B cell (primary cell): ENCODE measurements at regions not wholly inside any gene's neighbourhood (a gene's known extent, or its start where the extent isn't known, plus 50 kb on each side); places are given as distances from the start of the nearest gene placed in this dataset.

ENCODE experiments used
- ATAC-seq: fragments of 200-7000 bp; cut with Tn5 transposase; one replicate; pipeline ENCODE4 v1.10.0; 2021; ENCODE audit warnings: low read depth, mild to moderate bottlenecking, moderate number of reproducible peaks, moderate library complexity
- CTCF ChIA-PET: fragments of 350-600 bp; sonication (Branson Sonifier 250); formaldehyde crosslinking; loops from one replicate; lab custom pipeline; 2021; ENCODE audit warnings: antibody characterized with exemption, inconsistent platforms; lab: Charles Lee
- POLR2A ChIA-PET: fragments of 350-600 bp; sonication (Branson Sonifier 250); formaldehyde crosslinking; loops from one replicate; lab custom pipeline; 2021; ENCODE audit warnings: antibody characterized with exemption; lab: Charles Lee
- DNase-seq: peaks from one replicate; pipeline ENCODE4 v3.0.0; 2013
- H2AFZ ChIP-seq: 2 replicates; pipeline ENCODE4 v1.6.1; 2012; ENCODE audit warnings: mild to moderate bottlenecking, low read depth, low read length; ENCODE audit not compliant: insufficient read depth, poor library complexity, severe bottlenecking
- H3K27ac ChIP-seq, 2 donors: 1 replicate in 1 of 2; 2 replicates in 1 of 2; pipeline ENCODE4 v1.5.1; 2012 to 2013; ENCODE audit warnings: low read length in 2 of 2, mild to moderate bottlenecking in 2 of 2, moderate library complexity in 1 of 2
- H3K27me3 ChIP-seq, 4 experiments: fragments of 200-600 bp in 1 of 4; sonication (generic) in 1 of 4; replicated peaks in 1 of 4; 1 replicate in 2 of 4; 2 replicates in 2 of 4; pipeline versions ENCODE4 v1.6.1 to v1.7.0; 2013 to 2016; ENCODE audit warnings: low read length in 3 of 4, mild to moderate bottlenecking in 2 of 4, mixed read lengths in 1 of 4, moderate library complexity in 1 of 4; ENCODE audit not compliant: insufficient read depth in 4 of 4, control insufficient read depth in 3 of 4; ENCODE audit errors: control extremely low read depth in 1 of 4
- H3K36me3 ChIP-seq, 2 experiments: replicated peaks in 1 of 2; 1 replicate in 1 of 2; 2 replicates in 1 of 2; pipeline versions ENCODE4 v1.6.1 to v1.7.1; 2013; ENCODE audit warnings: low read length in 1 of 2; ENCODE audit not compliant: insufficient read depth in 2 of 2, control insufficient read depth in 1 of 2; ENCODE audit errors: control extremely low read depth in 1 of 2, extremely low read depth in 1 of 2
- H3K4me1 ChIP-seq, 2 donors: fragments of 200-600 bp in 1 of 2; sonication (generic) in 1 of 2; 1 replicate in 1 of 2; 2 replicates in 1 of 2; pipeline versions ENCODE4 v1.5.1 to v1.6.1; 2013 to 2017; ENCODE audit warnings: low read length in 2 of 2; ENCODE audit not compliant: control insufficient read depth in 2 of 2, insufficient read depth in 2 of 2
- H3K4me2 ChIP-seq: replicated peaks from 2 replicates; pipeline ENCODE3; 2012; ENCODE audit warnings: mild to moderate bottlenecking, low read depth, low read length; ENCODE audit not compliant: poor library complexity, severe bottlenecking
- H3K4me3 ChIP-seq, 5 experiments: fragments of 200-600 bp in 1 of 5; sonication (generic) in 1 of 5; 1 replicate in 3 of 5; 2 replicates in 2 of 5; pipeline versions ENCODE4 v1.5.1 to v1.7.0; 2011 to 2016; ENCODE audit warnings: low read length in 4 of 5, mild to moderate bottlenecking in 4 of 5, low read depth in 2 of 5, control low read depth in 1 of 5, moderate library complexity in 1 of 5; ENCODE audit not compliant: insufficient read depth in 1 of 5; ENCODE audit errors: control extremely low read depth in 1 of 5, extremely low read depth in 1 of 5
- H3K79me2 ChIP-seq: fragments of 200-600 bp; sonication (generic); one replicate; pipeline ENCODE4 v1.6.0; 2016; ENCODE audit warnings: low read length; ENCODE audit not compliant: control insufficient read depth, insufficient read depth
- H3K9ac ChIP-seq: fragments of 200-600 bp; sonication (generic); 2 replicates; pipeline ENCODE4 v1.6.1; 2017; ENCODE audit warnings: mild to moderate bottlenecking, low read length, moderate library complexity
- H3K9me3 ChIP-seq, 3 donors: one replicate each; pipeline versions ENCODE4 v1.6.1 to v1.7.1; 2013; ENCODE audit warnings: low read length in 2 of 3; ENCODE audit not compliant: control insufficient read depth in 2 of 3, insufficient read depth in 1 of 3; ENCODE audit errors: control extremely low read depth in 1 of 3
- H4K20me1 ChIP-seq: 2 replicates; pipeline ENCODE4 v1.6.0; 2012; ENCODE audit warnings: mild to moderate bottlenecking, low read length; ENCODE audit not compliant: insufficient read depth, control insufficient read depth, poor library complexity, severe bottlenecking
- H3K27ac Mint-ChIP-seq: one replicate; pipeline ENCODE4 v1.8.0; 2021; ENCODE audit warnings: mixed read lengths
- H3K27me3 Mint-ChIP-seq: one replicate; pipeline ENCODE4 v1.8.0; 2021; ENCODE audit warnings: mixed read lengths
- H3K4me1 Mint-ChIP-seq: one replicate; pipeline ENCODE4 v1.8.0; 2021; ENCODE audit warnings: mixed read lengths
- H3K4me3 Mint-ChIP-seq: one replicate; pipeline ENCODE4 v1.8.0; 2021; ENCODE audit warnings: mixed read lengths
- H3K9me3 Mint-ChIP-seq: one replicate; pipeline ENCODE4 v1.8.0; 2022; ENCODE audit warnings: mixed read lengths; ENCODE audit not compliant: insufficient read depth
- EZH2 ChIP-seq: IDR thresholded peaks from 2 replicates; pipeline ENCODE4 v1.6.1; 2012; ENCODE audit warnings: borderline replicate concordance, low read depth, mild to moderate bottlenecking, moderate library complexity, low read length; ENCODE audit not compliant: insufficient read depth, poor library complexity, severe bottlenecking
- WGBS: methylation state at CpG from one replicate; pipeline ENCODE4 v1.1.5; 2013; ENCODE audit warnings: missing lambda C conversion rate; ENCODE audit not compliant: insufficient coverage; 5-methylcytosine and 5-hydroxymethylcytosine counted together
- intact Hi-C: fragments of 100-400 bp; cut with micrococcal nuclease; formaldehyde crosslinking; loops from one replicate; pipeline ENCODE4 v1.10.0; 2022
- TF ChIP-seq, protein P1 (sequence below): fragments of 200-600 bp; IDR thresholded peaks from one replicate; pipeline ENCODE4 v1.8.0; 2022; ENCODE audit warnings: antibody characterized with exemption, mild to moderate bottlenecking

DNA sequence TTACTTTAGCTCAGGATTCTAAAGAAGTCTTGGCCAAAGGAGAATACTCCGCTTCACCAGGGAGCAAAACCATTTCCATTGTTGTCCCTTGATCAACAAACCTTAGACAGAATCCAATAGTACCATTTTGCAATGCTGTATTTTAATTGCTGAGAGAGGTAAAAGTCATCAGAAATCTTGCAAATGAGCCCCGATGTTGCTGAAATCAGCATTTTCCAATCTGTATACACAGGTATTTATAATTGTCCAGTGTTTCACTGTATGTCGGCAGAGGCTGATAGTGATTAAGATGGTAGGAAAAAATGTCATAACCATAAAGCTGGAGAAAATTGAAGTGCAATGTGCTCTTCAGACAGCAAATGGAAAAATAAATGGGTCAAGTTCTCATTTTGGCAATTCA is 170.0 kb upstream of the ARL4C start:
- DNase-seq = no peak
- Mint-ChIP-seq H3K27me3 (peaks cover 25% of the 10 kb centered on the region), H3K27ac (no peak overlapping the region), H3K4me1 (no peaks in the 10 kb centered on the region), H3K9me3 (peaks cover 2% of the 10 kb centered on the region), H3K4me3 (no peak overlapping the region)
- no peaks in the 10 kb centered on the region for H3K79me2 ChIP-seq
- POLR2A ChIA-PET = no interaction called here
- CTCF ChIA-PET = no interaction called here
- H3K9ac ChIP-seq = no peak overlapping the region
- H3K4me1 ChIP-seq = no peaks in the 10 kb centered on the region
- no peak for ATAC-seq
- H3K27ac ChIP-seq = no peak overlapping the region
- no peaks in the 10 kb centered on the region for H4K20me1 ChIP-seq
- peaks cover 0 to 2% (median 0%) of the 10 kb centered on the region in 4 experiments for H3K27me3 ChIP-seq
- H3K4me3 ChIP-seq = no peak overlapping the region
- H2AFZ ChIP-seq = no peak overlapping the region
- no peaks in the 10 kb centered on the region for H3K36me3 ChIP-seq
- no peak overlapping the region for H3K4me2 ChIP-seq
- TF ChIP-seq EZH2 = no peak
- TF ChIP-seq, protein P1, sequence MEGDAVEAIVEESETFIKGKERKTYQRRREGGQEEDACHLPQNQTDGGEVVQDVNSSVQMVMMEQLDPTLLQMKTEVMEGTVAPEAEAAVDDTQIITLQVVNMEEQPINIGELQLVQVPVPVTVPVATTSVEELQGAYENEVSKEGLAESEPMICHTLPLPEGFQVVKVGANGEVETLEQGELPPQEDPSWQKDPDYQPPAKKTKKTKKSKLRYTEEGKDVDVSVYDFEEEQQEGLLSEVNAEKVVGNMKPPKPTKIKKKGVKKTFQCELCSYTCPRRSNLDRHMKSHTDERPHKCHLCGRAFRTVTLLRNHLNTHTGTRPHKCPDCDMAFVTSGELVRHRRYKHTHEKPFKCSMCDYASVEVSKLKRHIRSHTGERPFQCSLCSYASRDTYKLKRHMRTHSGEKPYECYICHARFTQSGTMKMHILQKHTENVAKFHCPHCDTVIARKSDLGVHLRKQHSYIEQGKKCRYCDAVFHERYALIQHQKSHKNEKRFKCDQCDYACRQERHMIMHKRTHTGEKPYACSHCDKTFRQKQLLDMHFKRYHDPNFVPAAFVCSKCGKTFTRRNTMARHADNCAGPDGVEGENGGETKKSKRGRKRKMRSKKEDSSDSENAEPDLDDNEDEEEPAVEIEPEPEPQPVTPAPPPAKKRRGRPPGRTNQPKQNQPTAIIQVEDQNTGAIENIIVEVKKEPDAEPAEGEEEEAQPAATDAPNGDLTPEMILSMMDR = no peak
- WGBS = 100% methylated on average over 1 of the region's 3 CpGs
- intact Hi-C loops = no loop called here
- peaks cover 0 to 14% (median 3%) of the 10 kb centered on the region in 3 donors for H3K9me3 ChIP-seq

DNA sequence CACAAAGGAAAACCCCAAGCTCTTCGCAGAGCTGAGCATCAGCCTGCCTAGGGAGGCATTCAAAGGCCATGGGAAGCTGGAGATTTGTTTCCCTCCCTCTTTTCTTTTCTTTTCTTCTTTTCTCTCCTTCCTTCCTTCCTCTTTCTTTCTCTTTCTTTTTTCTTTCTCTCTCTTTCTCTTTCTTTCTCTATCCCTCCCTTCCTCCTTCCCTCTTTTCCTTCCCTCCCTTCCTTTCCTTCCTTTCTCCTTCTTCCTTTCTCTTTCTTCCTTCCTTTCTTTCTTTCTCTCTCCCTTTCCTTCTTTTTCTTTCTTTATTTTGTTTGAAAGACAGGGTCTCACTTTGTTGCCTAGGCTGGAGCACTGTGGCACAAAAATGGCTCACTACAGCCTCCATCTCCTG is 168.4 kb upstream of the ARL4C start:
- H3K36me3 ChIP-seq = no peaks in the 10 kb centered on the region
- H3K79me2 ChIP-seq = no peaks in the 10 kb centered on the region
- H3K4me2 ChIP-seq = no peak overlapping the region
- H3K27ac ChIP-seq = no peak overlapping the region
- intact Hi-C loops = no loop called here
- peaks cover 0 to 14% (median 3%) of the 10 kb centered on the region in 3 donors for H3K9me3 ChIP-seq
- peaks cover 0 to 2% (median 0%) of the 10 kb centered on the region in 4 experiments for H3K27me3 ChIP-seq
- WGBS = 100% methylated on average over 1 of the region's 1 CpG
- Mint-ChIP-seq H3K4me1 (no peaks in the 10 kb centered on the region), H3K27me3 (peaks cover 21% of the 10 kb centered on the region), H3K4me3 (no peak overlapping the region), H3K27ac (no peak overlapping the region), H3K9me3 (peaks cover 2% of the 10 kb centered on the region)
- H3K4me1 ChIP-seq = no peaks in the 10 kb centered on the region
- no peaks in the 10 kb centered on the region for H4K20me1 ChIP-seq
- CTCF ChIA-PET = no interaction called here
- no peak for ATAC-seq
- POLR2A ChIA-PET = no interaction called here
- no peak for TF ChIP-seq EZH2
- TF ChIP-seq, protein P1 = peak; percentile 23
- no peak overlapping the region for H2AFZ ChIP-seq
- no peak for DNase-seq
- H3K4me3 ChIP-seq = no peak overlapping the region
- no peak overlapping the region for H3K9ac ChIP-seq
